ENCODE measurements at regions not wholly inside any gene's neighbourhood (a gene's known extent, or its start where the extent isn't known, plus 50 kb on each side); places are given as distances from the start of the nearest gene placed in this dataset.

GRCh38 chr13:107252021-107252420 lies 684.1 kb upstream of the ARGLU1 start:
- no peak overlapping the region for H3K4me3 Mint-ChIP-seq

More at GRCh38 chr13:107252021-107252420, 684.1 kb upstream of the ARGLU1 start:
- Histone ChIP-seq H2BK120ac (ENCODE audit: low read depth, low read length, poor library complexity, severe bottlenecking) (no peak overlapping the region), H4K5ac (ENCODE audit: insufficient read length, low read depth, low read length) (no peak overlapping the region), H3K9ac (ENCODE audit: extremely low read depth, insufficient read length, low read length) (no peak overlapping the region), H2BK12ac (ENCODE audit: insufficient read length, low read depth, low read length) (no peak overlapping the region), H3K56ac (ENCODE audit: insufficient read length, low read depth, low read length) (no peak overlapping the region), H2BK20ac (ENCODE audit: low read depth, low read length, poor library complexity, severe bottlenecking) (no peak overlapping the region), H3K27ac (ENCODE audit: insufficient read length, low read depth, low read length) (no peak overlapping the region), H4K20me1 (ENCODE audit: control insufficient read depth, insufficient read depth, insufficient read length) (no peaks in the 10 kb centered on the region), H3K79me2 (ENCODE audit: insufficient read depth, low read length) (no peaks in the 10 kb centered on the region), H3K18ac (ENCODE audit: insufficient read length, low read depth, low read length) (no peak overlapping the region), H3T11ph (ENCODE audit: low read length) (no peak overlapping the region), H3K4me2 (ENCODE audit: insufficient read depth, insufficient read length, low read length) (no peak overlapping the region), H2AK5ac (ENCODE audit: insufficient read length, low read length) (no peak overlapping the region), H3K79me1 (ENCODE audit: insufficient read depth, low read depth, low read length, poor library complexity, severe bottlenecking) (no peaks in the 10 kb centered on the region), H3K23ac (ENCODE audit: insufficient read length, low read depth, low read length) (no peak overlapping the region), H2BK15ac (ENCODE audit: low read depth, low read length) (no peak overlapping the region), H3K23me2 (ENCODE audit: insufficient read length, low read depth, low read length, poor library complexity, severe bottlenecking) (no peaks in the 10 kb centered on the region), H2BK5ac (ENCODE audit: insufficient read length, low read length) (no peak overlapping the region), H4K8ac (replicated peaks; ENCODE audit: insufficient read length, low read depth, low read length) (no peak overlapping the region), H3K14ac (ENCODE audit: insufficient read depth, low read length) (no peak overlapping the region), H3K4ac (ENCODE audit: low read depth, low read length) (no peak overlapping the region), H3K4me1 (ENCODE audit: insufficient read depth, low read length) (peaks cover 6% of the 10 kb centered on the region; the same call in 1 of the 2 replicates), H3K9me3 (ENCODE audit: control insufficient read depth, low read depth, low read length) (no peaks in the 10 kb centered on the region), H2AFZ (ENCODE audit: low read length) (no peak overlapping the region), H3K27me3 (ENCODE audit: insufficient read depth, low read length) (no peaks in the 10 kb centered on the region), H4K91ac (ENCODE audit: insufficient read length, low read depth, low read length) (no peak overlapping the region)
- no CpG with 5 or more reads among the region's 6 CpGs for WGBS (ENCODE audit: extremely low coverage, insufficient read length, low lambda C conversion rate)
- no peaks in the 10 kb centered on the region for H3K36me3 Mint-ChIP-seq (ENCODE audit: insufficient read depth in 1 of 3, low read depth in 3 of 3)
- H3K27ac Mint-ChIP-seq = peak overlapping the region in 1 of 3 experiments; percentile 24; a peak in 1 of 7 replicates
- H3K9me3 Mint-ChIP-seq = no peaks in the 10 kb centered on the region; a peak in 1 of 5 replicates
- TF ChIP-seq, protein P1, sequence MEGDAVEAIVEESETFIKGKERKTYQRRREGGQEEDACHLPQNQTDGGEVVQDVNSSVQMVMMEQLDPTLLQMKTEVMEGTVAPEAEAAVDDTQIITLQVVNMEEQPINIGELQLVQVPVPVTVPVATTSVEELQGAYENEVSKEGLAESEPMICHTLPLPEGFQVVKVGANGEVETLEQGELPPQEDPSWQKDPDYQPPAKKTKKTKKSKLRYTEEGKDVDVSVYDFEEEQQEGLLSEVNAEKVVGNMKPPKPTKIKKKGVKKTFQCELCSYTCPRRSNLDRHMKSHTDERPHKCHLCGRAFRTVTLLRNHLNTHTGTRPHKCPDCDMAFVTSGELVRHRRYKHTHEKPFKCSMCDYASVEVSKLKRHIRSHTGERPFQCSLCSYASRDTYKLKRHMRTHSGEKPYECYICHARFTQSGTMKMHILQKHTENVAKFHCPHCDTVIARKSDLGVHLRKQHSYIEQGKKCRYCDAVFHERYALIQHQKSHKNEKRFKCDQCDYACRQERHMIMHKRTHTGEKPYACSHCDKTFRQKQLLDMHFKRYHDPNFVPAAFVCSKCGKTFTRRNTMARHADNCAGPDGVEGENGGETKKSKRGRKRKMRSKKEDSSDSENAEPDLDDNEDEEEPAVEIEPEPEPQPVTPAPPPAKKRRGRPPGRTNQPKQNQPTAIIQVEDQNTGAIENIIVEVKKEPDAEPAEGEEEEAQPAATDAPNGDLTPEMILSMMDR (conservative IDR thresholded peaks at IDR 0.05) = no peak
- no peak for DNase-seq
- peaks cover 18 to 20% of the 10 kb centered on the region in 2 experiments for H3K4me1 Mint-ChIP-seq
- H3K27me3 Mint-ChIP-seq (ENCODE audit: low read depth) = no peaks in the 10 kb centered on the region

All from H9 (cell line).